ENCODE measurements at regions not wholly inside any gene's neighbourhood (a gene's known extent, or its start where the extent isn't known, plus 50 kb on each side); places are given as distances from the start of the nearest gene placed in this dataset.

DNA sequence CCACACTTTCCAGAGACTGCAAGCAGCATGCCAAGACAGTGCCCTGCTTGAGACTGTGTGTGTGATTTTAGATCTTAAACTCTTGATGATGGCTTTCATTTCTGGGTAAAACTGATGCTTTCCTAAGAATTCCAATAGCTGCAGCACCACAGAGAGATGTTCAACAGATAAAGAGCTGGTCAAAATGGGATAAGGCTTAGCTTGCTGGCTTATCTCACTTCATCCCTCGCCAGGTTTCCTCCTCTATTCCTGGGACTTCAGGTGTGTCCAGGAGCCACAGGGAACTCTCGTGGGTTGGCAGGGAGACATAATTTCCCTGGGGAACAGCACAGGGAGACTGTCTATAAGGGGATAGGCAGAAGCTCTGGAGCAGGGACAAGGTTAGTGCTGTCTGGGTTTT, 137.3 kb downstream of the KCTD15 start:
- no peak for DNase-seq (ENCODE audit: low spot score in 2 of 2, unreplicated experiment in 2 of 2)
- Mint-ChIP-seq H3K4me1 (no peaks in the 10 kb centered on the region), H3K27ac (no peak overlapping the region), H3K36me3 (no peaks in the 10 kb centered on the region), H3K27me3 (ENCODE audit: low read depth) (peaks cover 5% of the 10 kb centered on the region), H3K9me3 (peaks cover 22% of the 10 kb centered on the region), H3K4me3 (no peak overlapping the region)
- TF ChIP-seq, protein P1, sequence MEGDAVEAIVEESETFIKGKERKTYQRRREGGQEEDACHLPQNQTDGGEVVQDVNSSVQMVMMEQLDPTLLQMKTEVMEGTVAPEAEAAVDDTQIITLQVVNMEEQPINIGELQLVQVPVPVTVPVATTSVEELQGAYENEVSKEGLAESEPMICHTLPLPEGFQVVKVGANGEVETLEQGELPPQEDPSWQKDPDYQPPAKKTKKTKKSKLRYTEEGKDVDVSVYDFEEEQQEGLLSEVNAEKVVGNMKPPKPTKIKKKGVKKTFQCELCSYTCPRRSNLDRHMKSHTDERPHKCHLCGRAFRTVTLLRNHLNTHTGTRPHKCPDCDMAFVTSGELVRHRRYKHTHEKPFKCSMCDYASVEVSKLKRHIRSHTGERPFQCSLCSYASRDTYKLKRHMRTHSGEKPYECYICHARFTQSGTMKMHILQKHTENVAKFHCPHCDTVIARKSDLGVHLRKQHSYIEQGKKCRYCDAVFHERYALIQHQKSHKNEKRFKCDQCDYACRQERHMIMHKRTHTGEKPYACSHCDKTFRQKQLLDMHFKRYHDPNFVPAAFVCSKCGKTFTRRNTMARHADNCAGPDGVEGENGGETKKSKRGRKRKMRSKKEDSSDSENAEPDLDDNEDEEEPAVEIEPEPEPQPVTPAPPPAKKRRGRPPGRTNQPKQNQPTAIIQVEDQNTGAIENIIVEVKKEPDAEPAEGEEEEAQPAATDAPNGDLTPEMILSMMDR (IDR thresholded peaks at IDR 0.05; ENCODE audit: unreplicated experiment): no peak

DNA sequence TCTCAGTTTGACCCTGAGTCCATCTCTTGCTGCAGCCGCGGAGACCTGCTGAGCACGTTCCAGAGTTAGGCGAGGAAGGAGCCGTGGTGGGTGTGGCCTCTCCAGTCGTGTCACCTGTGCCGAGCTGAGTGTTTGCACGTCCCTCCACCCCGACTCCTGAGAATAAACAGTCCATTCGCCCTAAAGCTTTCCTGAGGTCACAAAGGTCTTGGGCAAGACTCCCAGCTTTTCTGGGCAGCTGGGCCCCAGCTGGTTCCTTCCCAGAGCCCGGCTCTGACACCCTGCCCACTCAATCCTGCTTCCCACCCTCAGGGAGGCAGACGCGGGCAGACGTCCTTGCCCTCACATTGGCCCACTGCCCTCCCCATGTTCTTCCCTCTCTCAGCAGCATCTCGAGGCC, 142.2 kb downstream of the KCTD15 start:
- Mint-ChIP-seq H3K4me3 (no peak overlapping the region), H3K27ac (no peak overlapping the region), H3K9me3 (peaks cover 14% of the 10 kb centered on the region), H3K36me3 (no peaks in the 10 kb centered on the region), H3K27me3 (ENCODE audit: low read depth) (peaks cover 3% of the 10 kb centered on the region), H3K4me1 (no peaks in the 10 kb centered on the region)
- no peak for DNase-seq (ENCODE audit: low spot score in 2 of 2, unreplicated experiment in 2 of 2)
- TF ChIP-seq, protein P1 (IDR thresholded peaks at IDR 0.05; ENCODE audit: unreplicated experiment): no peak

DNA sequence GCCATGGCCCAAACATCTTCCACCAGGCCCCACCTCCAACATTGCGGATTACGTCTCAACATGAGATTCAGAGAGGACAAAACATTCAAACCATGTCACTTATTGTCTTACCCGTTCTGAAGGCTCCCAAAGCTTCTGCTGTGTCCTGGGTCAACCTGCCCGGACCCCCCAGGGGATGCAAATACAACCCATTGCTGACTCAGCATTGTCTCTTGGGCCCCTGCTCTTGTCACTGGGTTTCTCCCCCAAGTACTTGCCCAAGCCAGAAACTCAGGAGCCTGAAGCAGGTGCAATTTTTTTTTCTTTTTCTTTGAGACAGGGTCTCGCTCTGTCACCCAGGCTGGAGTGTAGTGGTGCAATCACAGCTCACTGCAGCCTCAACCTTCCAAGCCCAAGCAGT, 144.5 kb downstream of the KCTD15 start:
- no peak overlapping the region for H3K27ac Mint-ChIP-seq
- no peaks in the 10 kb centered on the region for H3K36me3 Mint-ChIP-seq
- TF ChIP-seq, protein P1 (IDR thresholded peaks at IDR 0.05; ENCODE audit: unreplicated experiment): no peak
- peaks cover 7% of the 10 kb centered on the region for H3K9me3 Mint-ChIP-seq
- no peaks in the 10 kb centered on the region for H3K27me3 Mint-ChIP-seq (ENCODE audit: low read depth)
- DNase-seq (ENCODE audit: low spot score in 2 of 2, unreplicated experiment in 2 of 2): no peak
- no peak overlapping the region for H3K4me3 Mint-ChIP-seq
- no peaks in the 10 kb centered on the region for H3K4me1 Mint-ChIP-seq

DNA sequence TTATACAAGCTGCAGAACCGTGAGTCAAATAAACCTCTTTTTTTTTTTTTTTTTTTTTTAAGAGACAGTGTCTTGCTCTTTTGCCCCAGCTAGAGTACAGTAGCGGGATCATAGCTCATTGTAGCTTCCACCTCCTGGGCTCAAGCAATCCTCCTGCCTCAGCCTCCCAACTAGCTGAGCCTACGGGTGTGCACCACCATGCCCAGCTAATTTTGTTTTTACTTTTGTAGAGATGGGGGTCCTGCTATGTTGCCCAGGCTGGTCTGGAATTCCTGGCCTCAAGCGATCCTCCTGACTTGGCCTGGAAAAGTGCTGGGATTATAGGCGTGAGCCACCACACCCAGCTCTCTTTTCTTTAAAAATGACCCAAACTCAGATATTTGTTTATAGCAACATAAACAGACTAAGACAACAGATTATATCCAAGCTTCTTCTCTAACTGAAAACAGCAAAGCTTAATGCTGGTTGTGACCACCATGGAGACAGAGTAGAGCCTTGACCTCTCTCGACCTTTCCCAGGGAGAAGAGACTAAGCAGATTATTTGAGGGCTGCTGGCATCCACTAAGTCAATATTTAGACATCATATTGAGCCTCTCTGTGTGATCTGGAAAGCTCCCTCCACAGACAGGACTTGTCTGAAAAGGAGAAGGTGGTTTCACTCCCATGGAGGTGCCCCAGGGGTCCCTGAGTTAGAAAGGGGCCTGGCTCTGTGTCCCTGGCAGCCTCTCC, 150.0 kb downstream of the KCTD15 start:
- peaks cover 3% of the 10 kb centered on the region for H3K9me3 Mint-ChIP-seq
- TF ChIP-seq, protein P1 (IDR thresholded peaks at IDR 0.05; ENCODE audit: unreplicated experiment): no peak
- no peak for DNase-seq (ENCODE audit: low spot score in 2 of 2, unreplicated experiment in 2 of 2)
- no peaks in the 10 kb centered on the region for H3K27me3 Mint-ChIP-seq (ENCODE audit: low read depth)
- H3K36me3 Mint-ChIP-seq: no peaks in the 10 kb centered on the region
- no peak overlapping the region for H3K4me3 Mint-ChIP-seq
- no peak overlapping the region for H3K27ac Mint-ChIP-seq
- H3K4me1 Mint-ChIP-seq: no peaks in the 10 kb centered on the region

DNA sequence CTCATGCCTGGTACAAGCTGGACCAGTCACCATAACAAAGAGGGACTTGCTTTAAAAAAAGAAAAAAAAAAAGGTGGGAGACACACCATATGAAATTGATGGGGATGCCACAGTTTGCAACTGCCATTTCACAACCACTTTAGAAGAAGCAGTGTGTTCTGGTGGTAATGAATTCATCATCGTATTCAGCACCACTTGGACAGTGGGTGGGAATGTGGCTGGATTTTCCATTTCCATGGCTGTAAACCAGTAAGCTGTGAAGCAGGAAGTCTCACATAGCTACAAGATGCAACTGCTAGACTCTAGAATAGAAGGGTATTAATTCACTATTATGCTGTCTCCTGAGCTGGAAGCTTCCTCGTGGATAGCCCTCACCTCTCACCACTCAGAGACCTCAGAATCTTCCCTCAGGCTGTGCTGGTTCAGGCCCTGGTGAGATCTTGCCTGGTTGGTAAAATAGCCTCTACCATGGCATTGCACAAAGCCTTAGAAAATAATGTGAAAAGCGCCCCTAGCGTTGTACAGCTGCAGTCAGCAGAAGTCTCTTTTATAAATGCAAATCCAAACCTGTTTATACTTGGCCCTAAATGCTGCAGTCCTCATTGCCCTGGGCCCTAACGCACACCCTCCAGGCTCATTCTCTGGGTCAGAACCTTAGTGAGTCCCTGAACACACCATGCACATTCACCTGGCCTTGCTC, 150.7 kb downstream of the KCTD15 start:
- no peaks in the 10 kb centered on the region for H3K27me3 Mint-ChIP-seq (ENCODE audit: low read depth)
- H3K4me1 Mint-ChIP-seq: no peaks in the 10 kb centered on the region
- peaks cover 3% of the 10 kb centered on the region for H3K9me3 Mint-ChIP-seq
- TF ChIP-seq, protein P1 (IDR thresholded peaks at IDR 0.05; ENCODE audit: unreplicated experiment): no peak
- no peak overlapping the region for H3K27ac Mint-ChIP-seq
- H3K4me3 Mint-ChIP-seq: no peak overlapping the region
- DNase-seq (ENCODE audit: low spot score in 2 of 2, unreplicated experiment in 2 of 2): no peak
- H3K36me3 Mint-ChIP-seq: no peaks in the 10 kb centered on the region
